Thyroid gland (tissue), 4 donors: ENCODE measurements at regions not wholly inside any gene's neighbourhood (a gene's known extent, or its start where the extent isn't known, plus 50 kb on each side); places are given as distances from the start of the nearest gene placed in this dataset.

Experiments used
- POLR2A ChIP-seq, 2 donors: fragments of 450-650 bp; IDR thresholded peaks; one replicate each; pipeline ENCODE4 v1.6.1; 2017; ENCODE audit warnings: antibody characterized with exemption in 2 of 2, mild to moderate bottlenecking in 2 of 2, moderate library complexity in 1 of 2
- TF ChIP-seq, protein P1 (sequence below), 6 experiments: fragments of 200-600 bp in 3 of 6; fragments of 450-650 bp in 3 of 6; sonication (generic) in 3 of 6; IDR thresholded peaks; one replicate each; pipeline ENCODE4 v1.5.1; 2016 to 2019; ENCODE audit warnings: antibody characterized with exemption in 6 of 6, mild to moderate bottlenecking in 2 of 6, inconsistent platforms in 1 of 6, moderate library complexity in 1 of 6

DNA sequence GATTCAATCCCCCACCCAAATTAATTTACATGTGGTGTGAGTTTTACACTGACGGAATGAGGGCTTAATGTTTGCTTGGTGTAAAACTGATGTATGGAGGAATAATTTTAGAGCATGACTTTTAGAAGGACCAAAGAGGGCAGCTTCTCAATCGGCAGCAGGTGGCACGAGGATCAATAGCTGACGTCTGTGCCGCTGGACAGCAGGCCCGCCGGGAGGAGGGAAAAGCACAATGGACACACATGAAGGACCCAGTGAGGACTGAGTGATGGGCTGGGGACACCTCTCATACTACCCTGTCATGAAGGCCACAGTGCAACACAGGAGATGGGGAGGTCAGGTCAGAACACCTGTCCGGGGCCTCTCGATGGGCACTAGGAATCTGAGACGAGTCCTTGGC is 61.4 kb upstream of the NSMCE3 start:
- TF ChIP-seq, protein P1, sequence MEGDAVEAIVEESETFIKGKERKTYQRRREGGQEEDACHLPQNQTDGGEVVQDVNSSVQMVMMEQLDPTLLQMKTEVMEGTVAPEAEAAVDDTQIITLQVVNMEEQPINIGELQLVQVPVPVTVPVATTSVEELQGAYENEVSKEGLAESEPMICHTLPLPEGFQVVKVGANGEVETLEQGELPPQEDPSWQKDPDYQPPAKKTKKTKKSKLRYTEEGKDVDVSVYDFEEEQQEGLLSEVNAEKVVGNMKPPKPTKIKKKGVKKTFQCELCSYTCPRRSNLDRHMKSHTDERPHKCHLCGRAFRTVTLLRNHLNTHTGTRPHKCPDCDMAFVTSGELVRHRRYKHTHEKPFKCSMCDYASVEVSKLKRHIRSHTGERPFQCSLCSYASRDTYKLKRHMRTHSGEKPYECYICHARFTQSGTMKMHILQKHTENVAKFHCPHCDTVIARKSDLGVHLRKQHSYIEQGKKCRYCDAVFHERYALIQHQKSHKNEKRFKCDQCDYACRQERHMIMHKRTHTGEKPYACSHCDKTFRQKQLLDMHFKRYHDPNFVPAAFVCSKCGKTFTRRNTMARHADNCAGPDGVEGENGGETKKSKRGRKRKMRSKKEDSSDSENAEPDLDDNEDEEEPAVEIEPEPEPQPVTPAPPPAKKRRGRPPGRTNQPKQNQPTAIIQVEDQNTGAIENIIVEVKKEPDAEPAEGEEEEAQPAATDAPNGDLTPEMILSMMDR (IDR thresholded peaks at IDR 0.05): no peak
- TF ChIP-seq POLR2A (IDR thresholded peaks at IDR 0.05): no peak
